ENCODE measurements at regions not wholly inside any gene's neighbourhood (a gene's known extent, or its start where the extent isn't known, plus 50 kb on each side); places are given as distances from the start of the nearest gene placed in this dataset.

- intact Hi-C loops (cut with DNase I), result no loop called here
- no peak for DNase-seq
- no peak for TF ChIP-seq CTCF (IDR thresholded peaks at IDR 0.05)
- Histone ChIP-seq H3K27ac (no peak overlapping the region), H3K9ac (ENCODE audit: low read depth in 2 of 2, low read length in 2 of 2) (no peak overlapping the region), H3K4me1 (no peaks in the 10 kb centered on the region), H3K27me3 (no peaks in the 10 kb centered on the region), H3K9me3 (no peaks in the 10 kb centered on the region), H3K36me3 (no peaks in the 10 kb centered on the region), H3K4me3 (no peak overlapping the region)
Measured at GRCh38 chr7:27299861-27300260, 57.3 kb downstream of the EVX1 start.

- DNase-seq, result no peak
- no peak for TF ChIP-seq CTCF (IDR thresholded peaks at IDR 0.05)
- no peak overlapping the region for H3K27ac ChIP-seq
- no peaks in the 10 kb centered on the region for H3K27me3 ChIP-seq
- H3K4me1 ChIP-seq, result no peaks in the 10 kb centered on the region
- no peak overlapping the region for H3K9ac ChIP-seq (ENCODE audit: low read depth in 2 of 2, low read length in 2 of 2)
- no peaks in the 10 kb centered on the region for H3K9me3 ChIP-seq
- intact Hi-C loops (cut with DNase I), result no loop called here
- H3K36me3 ChIP-seq, result no peaks in the 10 kb centered on the region
- no peak overlapping the region for H3K4me3 ChIP-seq
Measured at GRCh38 chr7:27300421-27300820, 57.8 kb downstream of the EVX1 start.

GRCh38 chr7:27302590-27302989 is 60.0 kb downstream of the EVX1 start:
- no peak overlapping the region for H3K9ac ChIP-seq (ENCODE audit: low read depth in 2 of 2, low read length in 2 of 2)
- intact Hi-C loops (cut with DNase I), result no loop called here
- no peak for DNase-seq
- no peak overlapping the region for H3K27ac ChIP-seq
- H3K4me1 ChIP-seq, result no peaks in the 10 kb centered on the region
- no peaks in the 10 kb centered on the region for H3K27me3 ChIP-seq
- H3K36me3 ChIP-seq, result no peaks in the 10 kb centered on the region
- H3K4me3 ChIP-seq, result no peak overlapping the region
- no peak for TF ChIP-seq CTCF (IDR thresholded peaks at IDR 0.05)
- no peaks in the 10 kb centered on the region for H3K9me3 ChIP-seq

GRCh38 chr7:27303026-27303425 is 60.4 kb downstream of the EVX1 start:
- H3K36me3 ChIP-seq, result no peaks in the 10 kb centered on the region
- intact Hi-C loops (cut with DNase I), result no loop called here
- no peak overlapping the region for H3K27ac ChIP-seq
- no peak for TF ChIP-seq CTCF (IDR thresholded peaks at IDR 0.05)
- H3K4me1 ChIP-seq, result no peaks in the 10 kb centered on the region
- no peak for DNase-seq
- H3K4me3 ChIP-seq, result no peak overlapping the region
- H3K9ac ChIP-seq (ENCODE audit: low read depth in 2 of 2, low read length in 2 of 2), result no peak overlapping the region
- no peaks in the 10 kb centered on the region for H3K9me3 ChIP-seq
- no peaks in the 10 kb centered on the region for H3K27me3 ChIP-seq

- Histone ChIP-seq H3K4me3 (no peak overlapping the region), H3K4me1 (no peaks in the 10 kb centered on the region), H3K27ac (no peak overlapping the region), H3K9ac (ENCODE audit: low read depth in 2 of 2, low read length in 2 of 2) (no peak overlapping the region), H3K9me3 (no peaks in the 10 kb centered on the region), H3K27me3 (no peaks in the 10 kb centered on the region), H3K36me3 (no peaks in the 10 kb centered on the region)
- DNase-seq, result no peak
- intact Hi-C loops (cut with DNase I), result no loop called here
- TF ChIP-seq CTCF (IDR thresholded peaks at IDR 0.05), result no peak
Measured at GRCh38 chr7:27305854-27306253, 63.3 kb downstream of the EVX1 start.

GRCh38 chr7:27312820-27313219 is 70.2 kb downstream of the EVX1 start:
- intact Hi-C loops (cut with DNase I), result no loop called here
- Histone ChIP-seq H3K27me3 (no peaks in the 10 kb centered on the region), H3K9ac (ENCODE audit: low read depth in 2 of 2, low read length in 2 of 2) (no peak overlapping the region), H3K9me3 (no peaks in the 10 kb centered on the region), H3K36me3 (no peaks in the 10 kb centered on the region), H3K4me1 (no peaks in the 10 kb centered on the region), H3K27ac (no peak overlapping the region), H3K4me3 (no peak overlapping the region)
- no peak for TF ChIP-seq CTCF (IDR thresholded peaks at IDR 0.05)
- DNase-seq, result no peak
